M059J (cell line): ENCODE measurements at regions not wholly inside any gene's neighbourhood (a gene's known extent, or its start where the extent isn't known, plus 50 kb on each side); places are given as distances from the start of the nearest gene placed in this dataset.

Experiments used
- DNase-seq: peaks from one replicate; pipeline ENCODE4 v3.0.0-alpha.2; 2012; ENCODE audit warnings: low read depth

GRCh38 chr7:121525155-121525819, 129.2 kb upstream of the FAM3C start:
- DNase-seq, result peak; percentile 64

DNA sequence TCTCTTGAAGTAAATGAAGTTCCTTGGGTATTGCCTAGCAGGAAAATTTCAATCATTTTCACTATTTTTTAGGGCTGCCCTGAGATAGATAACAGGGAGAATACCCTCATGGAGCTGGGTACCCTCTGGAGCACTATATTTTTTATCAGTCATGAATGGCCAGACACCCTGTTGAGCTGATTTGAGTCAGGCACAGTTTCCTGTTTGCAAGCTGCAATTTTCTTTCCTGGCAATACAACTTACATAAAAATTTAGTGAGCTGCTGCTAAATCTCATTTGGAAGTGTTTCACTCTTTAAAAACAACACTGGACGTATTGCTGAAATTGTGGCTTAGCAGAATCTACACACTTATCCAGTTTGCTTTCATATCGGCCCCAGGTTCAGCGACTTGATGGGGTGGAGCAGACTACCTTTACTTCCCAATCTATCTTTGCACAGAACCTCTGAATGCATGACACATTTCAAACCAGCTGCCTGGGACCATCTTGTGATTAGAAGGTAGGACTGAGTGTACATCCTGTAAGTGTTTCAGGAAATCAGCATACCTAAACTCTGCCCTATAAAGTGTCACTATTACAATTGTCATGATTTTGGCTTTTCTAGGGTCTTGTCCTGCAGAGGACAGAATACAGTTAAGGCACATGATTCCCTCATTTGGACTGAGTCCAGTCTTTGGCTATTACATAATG, 125.7 kb upstream of the FAM3C start:
- no peak for DNase-seq

DNA sequence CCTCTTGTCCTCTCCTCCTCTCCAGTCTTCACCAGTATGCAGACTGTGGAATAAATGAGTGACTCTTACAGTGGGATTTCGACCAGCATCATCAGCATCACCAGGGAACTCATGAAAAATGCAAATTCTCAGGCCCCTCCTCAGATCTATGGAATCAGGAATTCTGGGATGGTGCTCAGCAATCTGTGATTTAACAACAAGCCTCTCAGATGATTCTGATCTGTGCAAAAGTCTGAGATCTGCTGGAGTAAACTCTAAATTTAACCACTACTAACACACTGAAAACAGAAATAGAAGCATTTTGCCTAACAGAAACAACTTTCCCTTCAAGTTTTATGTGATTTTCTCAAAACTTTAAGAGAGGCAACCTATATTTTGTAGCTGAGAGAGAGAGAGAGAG, 124.8 kb upstream of the FAM3C start:
- no peak for DNase-seq

DNA sequence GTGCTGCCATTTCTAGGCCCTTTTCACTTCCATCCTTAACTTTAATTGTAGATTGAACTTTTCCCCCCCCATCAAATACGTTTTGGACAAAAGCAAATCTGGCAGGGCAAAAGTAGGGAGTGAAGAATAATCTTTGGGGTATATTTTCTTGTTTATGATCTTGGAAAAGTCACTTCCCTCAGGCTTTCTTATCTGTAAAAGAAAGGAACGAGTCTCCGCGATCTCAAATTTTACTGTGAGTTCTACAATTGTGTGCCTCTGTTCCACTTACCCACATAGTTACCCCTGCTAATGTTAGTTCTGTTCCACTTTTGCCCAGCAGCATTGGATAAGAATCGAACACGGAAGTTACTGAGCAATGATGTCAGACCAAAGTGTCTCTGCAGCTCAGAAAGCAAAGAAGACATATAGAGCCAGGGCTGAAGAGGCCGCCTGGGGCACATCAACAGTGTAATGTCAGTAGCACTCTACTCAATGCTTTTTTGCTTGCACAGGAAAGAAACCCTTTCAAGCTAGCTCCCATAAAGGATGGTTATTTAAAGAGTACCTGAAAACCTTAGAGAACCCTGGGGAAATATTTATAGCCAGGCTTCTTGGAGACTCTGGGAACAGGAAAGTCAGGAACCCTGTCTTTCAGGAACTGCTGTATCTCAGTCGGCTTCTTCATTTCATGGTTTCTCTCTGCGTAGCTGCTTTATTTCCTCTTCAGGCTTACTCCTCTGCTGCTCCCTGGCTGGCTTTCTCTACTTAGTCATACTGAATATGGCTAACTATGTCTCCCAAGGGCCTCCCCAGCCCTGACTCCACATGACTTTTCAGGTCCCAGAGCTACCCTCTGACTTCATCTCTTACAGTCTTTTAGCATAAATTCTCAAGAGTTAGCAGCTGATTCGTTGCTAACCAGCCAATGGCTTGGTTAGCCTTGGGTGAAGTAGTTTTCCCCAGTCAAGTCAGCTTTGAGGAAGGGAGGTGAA, 123.7 kb upstream of the FAM3C start:
- no peak for DNase-seq

GRCh38 chr7:121517591-121517990, 121.5 kb upstream of the FAM3C start:
- no peak for DNase-seq

DNA sequence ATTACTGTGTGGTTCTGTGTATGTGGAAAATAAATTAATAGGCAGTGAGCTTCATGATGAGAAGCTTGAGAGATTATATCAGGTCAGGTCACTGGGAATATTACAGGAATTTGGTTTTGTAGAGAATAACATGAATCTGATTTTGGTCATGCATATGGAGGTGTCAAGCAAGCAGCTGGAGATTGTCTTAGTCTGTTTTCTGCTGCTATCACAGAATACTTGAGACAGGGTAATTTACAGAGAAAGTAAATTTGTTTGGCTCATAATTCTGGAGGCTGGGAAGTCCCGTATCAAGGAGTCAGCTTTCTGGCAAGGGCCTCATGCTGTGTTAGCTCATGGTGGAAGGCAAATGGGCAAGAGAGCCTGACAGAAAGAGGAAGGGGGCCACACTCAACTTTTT, 120.7 kb upstream of the FAM3C start:
- DNase-seq, result no peak

GRCh38 chr7:121515630-121516401, 119.7 kb upstream of the FAM3C start:
- DNase-seq, result peak; percentile 36

DNA sequence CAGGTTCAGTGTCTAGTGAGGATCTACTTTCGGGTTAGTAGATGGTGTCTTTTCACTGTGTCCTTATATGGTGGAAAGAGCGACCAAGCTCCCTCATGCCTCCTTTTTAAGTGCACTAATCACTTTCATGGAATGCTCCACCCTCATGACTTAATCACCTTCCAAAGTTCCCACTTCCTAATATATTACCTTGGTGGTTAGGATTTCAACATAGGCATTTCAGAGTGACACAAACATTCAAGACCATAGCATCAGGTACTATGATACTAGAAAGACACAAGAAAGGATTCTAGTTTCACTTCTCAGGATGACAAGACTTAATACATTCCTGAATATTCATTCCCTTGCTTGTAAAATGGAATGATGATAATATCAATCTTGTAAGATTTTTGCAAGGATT, 119.1 kb upstream of the FAM3C start:
- DNase-seq, result peak; percentile 58

DNA sequence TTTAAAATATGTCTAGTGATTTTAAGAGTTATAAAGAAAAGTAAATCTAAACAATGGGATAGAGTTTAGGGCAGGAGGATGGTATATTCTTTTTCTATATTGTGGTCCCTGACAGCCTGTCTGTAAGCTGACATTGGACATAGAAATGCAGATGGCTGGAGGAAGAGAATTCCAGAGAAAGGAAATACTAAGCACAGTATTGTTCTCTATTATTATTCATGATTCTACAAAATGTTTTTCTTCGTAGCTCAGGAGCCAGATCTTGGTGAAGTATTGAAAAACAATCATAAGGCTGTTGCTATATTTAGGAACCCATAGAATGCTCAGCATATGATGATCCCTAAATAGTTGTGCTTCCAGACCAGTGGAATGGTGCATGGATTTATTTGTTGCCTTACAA, 117.0 kb upstream of the FAM3C start:
- no peak for DNase-seq

GRCh38 chr7:121510858-121511482, 114.9 kb upstream of the FAM3C start:
- DNase-seq, result no peak

- no peak for DNase-seq
Observed at GRCh38 chr7:121510302-121510701, 114.2 kb upstream of the FAM3C start.

- no peak for DNase-seq
Observed at GRCh38 chr7:121505540-121506182, 109.6 kb upstream of the FAM3C start.

DNA sequence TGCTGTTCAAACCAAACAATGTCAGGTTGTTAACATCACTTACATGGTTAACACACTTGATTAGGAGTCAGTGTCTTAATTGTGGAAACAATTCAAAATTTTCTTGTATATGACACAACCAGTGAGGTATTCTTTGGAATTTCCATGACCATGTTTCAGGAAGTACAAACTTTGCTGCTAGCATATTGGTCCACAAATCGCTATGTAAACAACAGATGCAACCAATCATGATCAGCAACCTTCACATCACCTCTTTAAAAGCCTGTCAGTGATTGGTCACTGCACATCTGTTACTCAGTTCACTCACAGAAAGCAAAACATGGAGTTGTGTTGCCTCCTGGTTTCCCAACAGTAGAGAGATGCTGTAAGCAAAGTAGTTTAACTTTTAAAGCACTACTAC, 108.9 kb upstream of the FAM3C start:
- peak; percentile 61 for DNase-seq

DNA sequence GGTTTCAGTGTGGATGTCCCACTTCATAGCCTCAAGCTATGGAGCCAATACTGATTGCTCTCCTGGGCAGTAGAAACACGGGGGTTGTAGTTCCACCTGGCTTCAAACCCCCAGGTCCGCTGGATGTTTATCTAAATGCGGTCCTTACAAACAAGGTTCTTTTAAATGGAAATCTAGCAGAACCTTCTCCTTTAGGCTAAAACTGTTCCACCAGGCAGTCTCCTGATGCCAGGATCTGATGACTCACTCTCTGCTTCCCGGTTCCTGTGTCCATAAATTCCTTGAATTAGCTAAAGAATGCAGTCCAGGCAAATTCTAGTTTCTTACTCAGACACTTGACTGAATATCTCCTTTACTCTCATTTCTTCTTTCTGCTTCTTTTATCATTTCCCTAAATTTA, 108.4 kb upstream of the FAM3C start:
- peak; percentile 94 for DNase-seq

DNA sequence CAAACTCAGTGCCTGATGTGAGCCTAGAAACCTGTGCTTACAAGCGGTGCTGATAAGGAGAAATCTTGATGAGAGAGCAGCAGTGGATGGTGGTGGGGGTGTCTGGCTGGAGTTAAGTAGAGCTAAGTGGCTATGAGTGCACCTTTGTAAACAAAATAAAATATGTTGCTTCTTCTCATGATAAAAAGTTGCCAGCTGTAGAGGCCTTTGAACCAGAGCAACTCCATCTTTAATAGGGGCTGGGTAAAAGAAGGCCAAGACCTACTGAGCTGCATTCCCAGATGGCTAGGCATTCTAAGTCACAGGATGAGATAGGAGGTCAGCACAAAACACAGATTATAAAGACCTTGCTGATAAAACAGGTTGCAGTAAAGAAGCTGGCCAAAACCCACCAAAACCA, 107.6 kb upstream of the FAM3C start:
- DNase-seq, result no peak

DNA sequence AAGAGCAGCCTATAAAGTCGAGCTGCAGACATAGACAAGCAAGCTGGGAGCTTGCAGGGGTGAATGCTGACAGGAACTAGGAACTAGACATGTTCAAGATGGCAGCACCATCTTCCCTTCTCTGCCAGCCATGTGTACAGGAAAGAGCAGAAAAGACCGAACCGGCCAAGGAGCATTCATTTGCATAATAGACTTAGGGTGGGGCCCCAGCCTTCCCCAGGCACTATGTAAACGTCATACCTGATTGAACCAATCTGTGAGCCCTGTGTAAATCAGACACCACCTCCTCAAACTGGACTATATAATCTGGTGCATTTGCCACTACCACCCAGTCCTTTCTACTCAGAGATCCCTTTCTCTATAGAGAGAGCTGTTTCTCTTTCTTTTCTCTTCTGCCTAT, 106.9 kb upstream of the FAM3C start:
- DNase-seq, result no peak

DNA sequence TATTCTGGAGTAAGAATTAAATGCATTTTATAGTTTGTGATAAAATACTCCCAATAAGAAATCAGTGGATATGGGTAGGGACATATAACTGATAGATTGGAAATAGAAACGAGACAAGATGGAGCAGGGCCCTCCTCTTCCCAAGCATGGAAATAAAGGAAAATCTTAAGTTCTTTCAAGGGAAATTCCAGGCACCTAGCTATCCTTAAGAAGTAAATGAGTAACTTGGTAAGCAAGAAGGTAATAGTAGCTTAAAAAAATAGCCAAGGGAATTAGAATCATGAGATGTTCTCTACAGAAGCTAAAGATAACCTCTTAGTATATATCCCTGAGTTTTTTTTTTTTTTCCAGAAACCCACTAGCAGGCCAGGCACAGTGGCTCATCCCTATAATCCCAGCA, 105.5 kb upstream of the FAM3C start:
- no peak for DNase-seq

DNA sequence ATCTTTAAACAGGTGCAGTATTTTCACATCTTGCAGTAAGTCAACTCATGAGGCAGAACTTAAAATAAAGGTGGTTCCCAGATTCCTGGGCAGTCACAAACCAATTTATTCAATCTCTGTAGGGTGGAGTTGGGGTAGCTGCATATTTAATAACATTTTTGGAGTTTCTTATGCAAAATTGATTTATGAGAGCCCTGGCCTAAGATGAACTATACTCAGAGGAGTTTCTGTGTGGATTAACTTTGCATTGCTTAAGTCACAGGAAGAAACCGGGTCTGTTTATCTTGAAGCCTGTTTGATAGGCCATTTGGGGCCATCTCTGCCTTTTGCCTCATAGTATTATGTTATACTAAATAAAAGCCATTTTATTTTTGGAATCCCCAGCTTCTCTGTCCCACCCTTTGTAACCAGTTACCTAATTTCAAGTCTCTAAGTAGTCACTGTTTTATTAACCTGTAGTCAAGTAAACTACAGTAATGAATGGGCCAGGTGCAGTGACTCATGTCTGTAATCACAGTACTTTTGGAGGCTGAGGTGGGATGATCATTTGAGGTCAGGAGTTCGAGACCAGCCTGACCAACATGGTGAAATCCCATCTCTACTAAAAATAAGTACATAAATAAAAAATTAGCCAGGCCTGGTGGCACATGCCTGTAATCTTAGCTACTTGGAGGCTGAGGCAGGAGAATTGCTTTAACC, 104.4 kb upstream of the FAM3C start:
- DNase-seq, result peak; percentile 48

DNA sequence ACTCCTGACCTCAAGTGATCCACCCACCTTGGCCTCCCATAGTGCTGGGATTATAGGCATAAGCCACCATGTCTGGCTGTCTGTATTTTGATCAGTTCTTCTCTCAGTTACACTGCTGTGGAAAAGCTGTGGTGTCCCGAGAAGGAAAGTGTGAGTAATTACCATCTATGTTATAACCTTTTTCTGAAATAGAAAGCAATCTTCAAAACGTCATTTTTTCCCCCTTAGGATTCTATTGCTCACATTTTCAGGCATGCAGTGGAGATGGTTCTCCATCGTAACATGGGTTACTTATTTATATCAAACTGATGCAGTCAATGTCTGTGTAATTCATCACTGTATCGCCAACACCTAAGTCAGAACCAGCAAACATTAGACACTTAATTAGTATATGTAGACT, 103.5 kb upstream of the FAM3C start:
- no peak for DNase-seq

DNA sequence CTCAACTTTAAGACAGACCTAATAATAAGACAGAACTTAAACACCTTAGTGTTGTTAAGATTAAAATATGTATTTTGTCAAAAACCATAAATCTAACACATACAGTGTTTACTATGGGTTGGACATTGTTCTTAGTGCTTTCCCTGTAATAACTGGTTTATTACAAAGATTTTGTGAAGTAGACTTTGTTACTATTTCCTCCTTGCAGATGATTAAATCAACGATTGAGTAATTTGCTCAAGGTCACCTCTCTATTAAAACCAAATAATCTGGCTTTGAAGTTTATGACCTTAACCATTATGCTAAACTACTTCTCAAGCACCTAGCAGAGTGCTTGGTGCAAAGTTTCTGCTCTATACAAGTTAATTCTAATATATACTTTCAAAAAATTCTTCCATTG, 102.7 kb upstream of the FAM3C start:
- no peak for DNase-seq
